GM12873 (cell line): ENCODE measurements at regions not wholly inside any gene's neighbourhood (a gene's known extent, or its start where the extent isn't known, plus 50 kb on each side); places are given as distances from the start of the nearest gene placed in this dataset.

ENCODE experiments used
- TF ChIP-seq, protein P1 (sequence below): IDR thresholded peaks from 2 replicates; pipeline ENCODE4 v1.5.1; 2012; ENCODE audit warnings: low read depth, mild to moderate bottlenecking, moderate library complexity, low read length, control low read depth; ENCODE audit not compliant: insufficient read depth; ENCODE audit errors: missing control alignments

DNA sequence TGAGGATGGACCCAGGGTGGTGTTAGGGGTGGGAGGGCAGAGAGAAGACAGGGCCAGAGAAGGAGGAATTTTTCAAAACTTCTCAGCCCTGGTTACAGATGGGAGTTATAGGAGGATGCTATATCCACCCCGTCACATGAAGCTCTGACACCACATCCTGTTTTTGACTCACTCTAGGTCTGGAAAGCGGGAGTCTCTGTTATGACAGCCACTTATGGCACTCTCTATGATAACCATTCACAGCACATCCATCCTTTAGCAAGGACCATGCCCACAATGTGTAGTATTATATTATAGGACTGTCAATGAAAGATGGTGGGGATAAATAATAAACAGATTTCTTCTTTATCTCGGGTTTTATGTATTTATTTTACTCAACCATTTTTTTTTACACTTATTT is 461.2 kb downstream of the CDH2 start:
- TF ChIP-seq, protein P1, sequence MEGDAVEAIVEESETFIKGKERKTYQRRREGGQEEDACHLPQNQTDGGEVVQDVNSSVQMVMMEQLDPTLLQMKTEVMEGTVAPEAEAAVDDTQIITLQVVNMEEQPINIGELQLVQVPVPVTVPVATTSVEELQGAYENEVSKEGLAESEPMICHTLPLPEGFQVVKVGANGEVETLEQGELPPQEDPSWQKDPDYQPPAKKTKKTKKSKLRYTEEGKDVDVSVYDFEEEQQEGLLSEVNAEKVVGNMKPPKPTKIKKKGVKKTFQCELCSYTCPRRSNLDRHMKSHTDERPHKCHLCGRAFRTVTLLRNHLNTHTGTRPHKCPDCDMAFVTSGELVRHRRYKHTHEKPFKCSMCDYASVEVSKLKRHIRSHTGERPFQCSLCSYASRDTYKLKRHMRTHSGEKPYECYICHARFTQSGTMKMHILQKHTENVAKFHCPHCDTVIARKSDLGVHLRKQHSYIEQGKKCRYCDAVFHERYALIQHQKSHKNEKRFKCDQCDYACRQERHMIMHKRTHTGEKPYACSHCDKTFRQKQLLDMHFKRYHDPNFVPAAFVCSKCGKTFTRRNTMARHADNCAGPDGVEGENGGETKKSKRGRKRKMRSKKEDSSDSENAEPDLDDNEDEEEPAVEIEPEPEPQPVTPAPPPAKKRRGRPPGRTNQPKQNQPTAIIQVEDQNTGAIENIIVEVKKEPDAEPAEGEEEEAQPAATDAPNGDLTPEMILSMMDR = no peak

DNA sequence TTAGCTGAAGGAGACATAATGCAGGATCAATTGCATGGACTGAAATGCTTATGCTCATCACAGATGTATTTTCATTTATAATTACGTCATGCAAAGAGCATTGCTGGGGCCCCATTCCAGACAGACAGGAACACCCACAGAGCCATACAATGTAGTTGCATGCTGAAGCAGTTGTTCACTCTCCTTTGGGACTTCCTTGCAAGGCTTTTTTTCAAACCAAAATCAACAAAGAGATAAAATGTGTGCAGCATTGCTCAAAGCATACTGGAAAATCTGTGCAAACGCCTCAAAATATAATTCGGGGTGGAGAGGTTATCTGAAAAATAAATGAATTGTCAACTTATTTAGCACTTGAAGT is 463.2 kb downstream of the CDH2 start:
- TF ChIP-seq, protein P1 = no peak

DNA sequence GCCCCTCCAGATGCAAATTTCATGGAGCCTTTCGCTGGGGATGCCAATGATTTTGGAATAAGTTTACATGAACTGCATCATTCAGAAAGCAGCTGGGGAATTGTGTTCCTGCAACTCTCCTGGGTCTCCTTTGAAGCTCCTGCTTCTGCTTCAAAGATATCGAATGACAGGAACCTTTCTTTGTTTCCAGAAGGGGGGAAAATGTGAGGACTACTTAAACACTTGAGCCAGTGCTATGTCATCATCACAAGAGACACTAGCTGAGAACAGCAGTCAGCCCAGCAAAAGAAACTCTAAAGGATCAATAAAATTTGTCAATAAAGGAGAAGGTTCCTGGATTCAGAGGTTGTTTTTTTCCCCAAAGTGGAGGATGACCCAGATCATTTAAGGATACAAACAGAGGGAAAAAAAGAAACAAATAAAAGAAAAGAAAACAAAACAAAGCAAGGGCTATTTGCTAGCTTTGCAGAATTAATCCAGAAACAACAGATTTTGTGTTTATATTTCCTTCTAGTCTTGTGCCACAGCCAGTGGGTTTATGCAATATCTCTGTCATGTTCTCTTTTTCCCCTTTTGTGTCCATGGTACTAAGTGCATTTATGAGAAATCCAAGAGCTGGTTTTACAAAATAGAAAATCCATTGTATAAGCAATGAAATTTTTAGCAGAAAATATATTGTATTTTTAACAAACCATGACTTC is 463.7 kb downstream of the CDH2 start:
- TF ChIP-seq, protein P1 = no peak

DNA sequence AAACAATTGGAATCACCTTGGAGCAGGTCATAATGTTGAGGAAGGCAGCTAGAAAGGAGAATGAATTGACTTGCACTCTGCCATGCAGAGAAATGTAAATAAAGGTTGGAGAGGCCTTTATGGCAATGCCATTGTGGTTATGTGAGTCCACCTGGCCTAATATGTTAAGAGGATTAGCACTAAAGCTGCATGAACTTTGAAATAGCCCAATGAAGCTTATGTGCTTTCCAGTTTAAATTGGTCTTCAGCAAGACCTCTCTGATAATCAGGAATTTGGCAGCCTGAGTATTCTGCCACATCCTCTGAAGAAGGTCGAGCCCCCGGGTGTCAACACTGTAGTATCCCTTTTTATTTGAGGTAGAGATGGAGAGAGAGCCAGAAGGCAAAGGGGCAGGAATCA is 464.9 kb downstream of the CDH2 start:
- TF ChIP-seq, protein P1 = no peak

DNA sequence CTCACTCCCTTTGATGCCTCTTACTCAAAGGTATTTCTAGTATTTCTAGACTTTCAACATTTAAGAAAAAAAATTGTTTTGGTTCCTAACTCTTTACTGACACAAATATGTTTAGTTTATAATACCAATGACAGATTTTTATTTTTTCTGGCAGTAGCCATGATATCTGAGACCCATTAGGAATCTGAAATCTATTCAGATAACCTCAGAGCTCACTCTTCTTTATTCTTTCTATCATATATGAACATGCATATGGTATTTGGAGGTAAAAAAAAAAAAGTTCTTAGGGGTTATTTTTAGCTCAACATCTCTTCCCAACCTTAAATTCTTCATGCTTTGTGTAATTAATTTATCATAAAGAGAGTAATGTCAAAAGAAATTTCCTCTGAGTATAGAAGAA is 465.5 kb downstream of the CDH2 start:
- TF ChIP-seq, protein P1 = no peak

DNA sequence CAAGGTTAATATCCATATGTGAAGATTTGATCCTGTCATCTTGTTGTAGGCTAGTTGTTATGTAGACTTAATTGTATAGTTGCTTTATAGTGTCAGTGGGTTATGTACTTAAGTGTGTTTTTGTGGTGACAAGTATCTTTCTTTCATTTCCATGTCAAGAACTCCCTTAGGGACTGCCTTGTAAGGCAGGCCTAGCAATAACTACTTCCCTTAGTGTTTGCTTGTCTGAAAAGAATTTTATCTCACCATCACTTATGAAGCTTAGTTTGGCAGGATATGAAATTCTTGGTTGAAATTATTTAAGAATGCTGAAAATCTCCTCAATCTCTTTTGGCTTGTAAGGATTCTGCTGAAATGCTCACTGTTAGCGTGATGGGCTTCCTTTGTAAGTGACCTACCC is 467.6 kb downstream of the CDH2 start:
- TF ChIP-seq, protein P1 = no peak

- TF ChIP-seq, protein P1 = no peak
These were observed 469.7 kb downstream of the CDH2 start for GRCh38 chr18:27707201-27707600.
